ENCODE measurements at regions not wholly inside any gene's neighbourhood (a gene's known extent, or its start where the extent isn't known, plus 50 kb on each side); places are given as distances from the start of the nearest gene placed in this dataset.

DNA sequence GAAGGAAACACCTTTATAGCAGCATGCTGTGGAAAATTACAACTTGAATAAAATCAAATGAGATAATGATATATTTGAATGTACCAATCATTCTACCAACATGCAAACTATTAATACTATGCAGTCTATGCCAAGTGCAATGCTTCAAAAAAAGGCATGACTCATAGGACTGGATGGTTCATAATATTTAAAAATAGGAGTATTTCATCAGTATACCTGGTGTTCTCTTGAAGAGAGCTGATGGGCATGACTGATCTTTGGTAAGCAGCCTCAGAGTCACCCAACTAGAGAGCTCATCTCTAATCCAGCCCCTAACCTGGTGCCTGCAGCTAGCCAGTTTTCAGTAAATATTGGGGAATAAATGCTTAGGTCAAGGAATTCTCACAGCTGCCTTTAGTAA is 434.7 kb upstream of the ARRDC4 start:
- in situ Hi-C loops (cut with MboI; ENCODE audit: low sequenced_read_pairs) (no loop called here), dilution Hi-C loops (cut with HindIII; ENCODE audit: low sequenced_read_pairs, unreplicated experiment) (no loop called here), intact Hi-C loops (cut with micrococcal nuclease) (no loop called here)
- ChIA-PET CTCF (interaction anchor here (0.6 kb wide), 1 partner anchor 234 kb away, joined by 3 read pairs; no protein-coding TSS in a partner anchor), POLR2A (ENCODE audit: unreplicated experiment) (no interaction called here)
- ATAC-seq (ENCODE audit: low read depth), result no peak
- BruUV-seq (replicated peaks), result no TSS peak
- H3K18ac ChIP-seq (ENCODE audit: low read depth, low read length), result no peak overlapping the region
- no peaks in the 10 kb centered on the region for H3K9me1 ChIP-seq (ENCODE audit: insufficient read depth, low read length)
- H3K9me3 ChIP-seq (ENCODE audit: control insufficient read depth, insufficient read depth, low read length), result peaks cover 18% of the 10 kb centered on the region
- no peak overlapping the region for H2BK120ac ChIP-seq (ENCODE audit: low read depth, low read length)
- H3K14ac ChIP-seq (replicated peaks; ENCODE audit: low read depth, low read length), result no peak overlapping the region
- no peak overlapping the region for H2BK5ac ChIP-seq (ENCODE audit: low read depth, low read length, poor library complexity, severe bottlenecking)
- no peaks in the 10 kb centered on the region for H4K20me1 ChIP-seq (ENCODE audit: insufficient read depth, low read length)
- H3K27ac ChIP-seq (ENCODE audit: insufficient read depth, low read length), result no peak overlapping the region
- no peak overlapping the region for H2BK20ac ChIP-seq (ENCODE audit: low read depth, low read length)
- H3K9ac ChIP-seq (ENCODE audit: low read depth, low read length), result no peak overlapping the region
- H3K23ac ChIP-seq (ENCODE audit: low read depth, low read length), result no peak overlapping the region
- H2BK15ac ChIP-seq (ENCODE audit: low read depth, low read length), result no peak overlapping the region
- H2AK9ac ChIP-seq (replicated peaks; ENCODE audit: low read depth, low read length, poor library complexity), result no peak overlapping the region
- H3K79me1 ChIP-seq (ENCODE audit: low read depth in 1 of 2, low read length in 2 of 2), result no peaks in the 10 kb centered on the region
- H4K8ac ChIP-seq (ENCODE audit: low read depth in 2 of 2, low read length in 2 of 2), result no peak overlapping the region
- no peak overlapping the region for H2AFZ ChIP-seq (replicated peaks; ENCODE audit: low read length, poor library complexity)
- H3K4me1 ChIP-seq (ENCODE audit: control insufficient read depth, insufficient read depth, low read length), result no peaks in the 10 kb centered on the region
- H2AK5ac ChIP-seq (ENCODE audit: low read depth, low read length), result no peak overlapping the region
- no peak overlapping the region for H3K4me2 ChIP-seq (ENCODE audit: low read depth, low read length)
- no peaks in the 10 kb centered on the region for H3K27me3 ChIP-seq (ENCODE audit: control insufficient read depth, insufficient read depth, low read length)
- no peaks in the 10 kb centered on the region for H3K36me3 ChIP-seq (ENCODE audit: control insufficient read depth, insufficient read depth, low read length)
- no peak overlapping the region for H4K91ac ChIP-seq (ENCODE audit: insufficient read depth, low read depth, low read length)
- H3K56ac ChIP-seq (ENCODE audit: extremely low read depth, insufficient read depth, low read length), result no peak overlapping the region
- H3K4me3 ChIP-seq (ENCODE audit: insufficient read depth, low read depth, low read length), result no peak overlapping the region
- H3K4ac ChIP-seq (ENCODE audit: low read depth, low read length), result no peak overlapping the region
- DNase-seq, result no peak
- no peak for TF ChIP-seq MAZ (IDR thresholded peaks at IDR 0.05; ENCODE audit: borderline replicate concordance, low read depth, low read length)
- TF ChIP-seq, protein P1, sequence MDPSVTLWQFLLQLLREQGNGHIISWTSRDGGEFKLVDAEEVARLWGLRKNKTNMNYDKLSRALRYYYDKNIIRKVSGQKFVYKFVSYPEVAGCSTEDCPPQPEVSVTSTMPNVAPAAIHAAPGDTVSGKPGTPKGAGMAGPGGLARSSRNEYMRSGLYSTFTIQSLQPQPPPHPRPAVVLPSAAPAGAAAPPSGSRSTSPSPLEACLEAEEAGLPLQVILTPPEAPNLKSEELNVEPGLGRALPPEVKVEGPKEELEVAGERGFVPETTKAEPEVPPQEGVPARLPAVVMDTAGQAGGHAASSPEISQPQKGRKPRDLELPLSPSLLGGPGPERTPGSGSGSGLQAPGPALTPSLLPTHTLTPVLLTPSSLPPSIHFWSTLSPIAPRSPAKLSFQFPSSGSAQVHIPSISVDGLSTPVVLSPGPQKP (IDR thresholded peaks at IDR 0.05; ENCODE audit: borderline replicate concordance, low read depth, low read length), result no peak
- H4K5ac ChIP-seq (ENCODE audit: low read depth, low read length), result no peak overlapping the region

Data from IMR-90 (cell line).